Lower leg skin (tissue), 3 donors: ENCODE measurements at regions not wholly inside any gene's neighbourhood (a gene's known extent, or its start where the extent isn't known, plus 50 kb on each side); places are given as distances from the start of the nearest gene placed in this dataset.

Experiments
- POLR2A ChIP-seq, 2 donors: fragments of 450-650 bp; IDR thresholded peaks; one replicate each; pipeline ENCODE4 v1.6.1; 2016 to 2017; ENCODE audit warnings: antibody characterized with exemption in 2 of 2, mild to moderate bottlenecking in 1 of 2, moderate library complexity in 1 of 2
- TF ChIP-seq, protein P1 (sequence below), 3 donors: fragments of 450-650 bp; IDR thresholded peaks; one replicate each; pipeline ENCODE4 v1.5.1; 2016; ENCODE audit warnings: antibody characterized with exemption in 3 of 3, mild to moderate bottlenecking in 3 of 3, moderate library complexity in 2 of 3

DNA sequence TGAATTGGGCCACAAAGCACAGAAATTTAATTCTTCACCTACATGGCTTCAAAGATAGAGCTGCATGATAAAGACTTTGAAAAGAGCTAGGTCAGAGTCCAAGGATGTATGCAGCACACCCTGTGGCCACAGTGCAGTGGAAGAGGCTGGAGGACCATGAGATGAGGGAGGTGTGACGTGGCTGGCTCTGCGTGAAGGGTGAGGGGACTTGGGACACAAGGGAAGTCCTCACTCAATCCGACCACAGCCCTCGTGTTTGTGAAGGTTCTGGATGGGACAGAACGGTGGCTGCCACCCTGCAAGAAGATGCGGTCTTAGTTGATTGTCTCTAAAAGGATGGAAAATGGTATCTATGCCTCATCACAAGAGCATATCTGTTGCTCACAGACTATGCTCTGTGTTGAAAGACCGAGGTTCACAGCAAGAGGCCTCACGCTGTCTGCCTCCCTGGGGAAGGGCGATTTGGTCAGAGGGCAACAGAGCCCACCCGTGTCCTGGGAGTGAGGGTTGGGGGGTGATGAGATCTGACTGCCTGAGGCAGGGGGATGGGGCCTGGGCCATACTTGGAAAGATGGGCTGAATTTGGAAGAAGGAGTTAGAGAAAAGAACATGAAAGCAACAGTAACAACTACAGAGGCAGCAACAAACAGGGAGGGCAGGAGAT lies 174.4 kb upstream of the SHH start:
- TF ChIP-seq, protein P1, sequence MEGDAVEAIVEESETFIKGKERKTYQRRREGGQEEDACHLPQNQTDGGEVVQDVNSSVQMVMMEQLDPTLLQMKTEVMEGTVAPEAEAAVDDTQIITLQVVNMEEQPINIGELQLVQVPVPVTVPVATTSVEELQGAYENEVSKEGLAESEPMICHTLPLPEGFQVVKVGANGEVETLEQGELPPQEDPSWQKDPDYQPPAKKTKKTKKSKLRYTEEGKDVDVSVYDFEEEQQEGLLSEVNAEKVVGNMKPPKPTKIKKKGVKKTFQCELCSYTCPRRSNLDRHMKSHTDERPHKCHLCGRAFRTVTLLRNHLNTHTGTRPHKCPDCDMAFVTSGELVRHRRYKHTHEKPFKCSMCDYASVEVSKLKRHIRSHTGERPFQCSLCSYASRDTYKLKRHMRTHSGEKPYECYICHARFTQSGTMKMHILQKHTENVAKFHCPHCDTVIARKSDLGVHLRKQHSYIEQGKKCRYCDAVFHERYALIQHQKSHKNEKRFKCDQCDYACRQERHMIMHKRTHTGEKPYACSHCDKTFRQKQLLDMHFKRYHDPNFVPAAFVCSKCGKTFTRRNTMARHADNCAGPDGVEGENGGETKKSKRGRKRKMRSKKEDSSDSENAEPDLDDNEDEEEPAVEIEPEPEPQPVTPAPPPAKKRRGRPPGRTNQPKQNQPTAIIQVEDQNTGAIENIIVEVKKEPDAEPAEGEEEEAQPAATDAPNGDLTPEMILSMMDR (IDR thresholded peaks at IDR 0.05) = no peak
- TF ChIP-seq POLR2A (IDR thresholded peaks at IDR 0.05) = no peak
